ENCODE measurements at regions not wholly inside any gene's neighbourhood (a gene's known extent, or its start where the extent isn't known, plus 50 kb on each side); places are given as distances from the start of the nearest gene placed in this dataset.
"Not testable (repeated sequence)": the region's sequence is repeated elsewhere in the genome, so short reads cannot be mapped to it uniquely, and the experiment has no call there.

DNA sequence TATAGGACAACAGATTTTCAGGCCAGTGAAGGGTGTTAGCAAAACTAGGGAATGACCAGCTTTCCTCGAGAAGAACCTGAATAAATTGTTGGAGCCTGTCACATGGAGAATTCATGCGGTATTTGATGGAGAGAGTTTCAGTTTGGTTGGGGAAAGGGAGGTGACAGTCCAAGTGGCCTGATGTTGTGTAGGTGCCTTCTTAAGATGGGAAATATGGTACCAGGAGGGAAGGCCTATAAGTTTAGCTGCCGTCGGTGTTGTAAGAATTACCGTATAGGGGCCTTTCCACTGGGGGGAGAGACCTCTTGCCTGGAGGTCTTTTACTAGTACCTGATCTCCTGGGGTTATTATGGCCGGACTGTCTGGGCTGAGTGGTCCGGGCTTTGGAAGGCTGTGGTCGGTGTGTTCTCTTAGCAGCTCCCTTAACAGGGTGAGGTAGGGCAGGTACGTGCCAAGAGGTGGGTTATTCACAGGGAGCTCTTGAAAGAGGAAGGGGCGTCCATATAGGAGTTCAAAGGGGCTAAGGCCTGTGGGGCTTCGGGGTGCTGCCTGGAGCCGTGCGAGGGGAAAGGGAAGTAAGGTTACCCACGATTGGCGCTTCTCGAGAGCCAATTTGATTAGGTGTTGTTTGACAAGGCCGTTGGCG lies 641.1 kb upstream of the DPP6 start:
- DNase-seq; H3K36me3 ChIP-seq (ENCODE audit: control insufficient read depth in 4 of 4, insufficient read depth in 4 of 4, low read length in 3 of 4); POLR2A ChIA-PET; H3K4me3 ChIP-seq (ENCODE audit: control insufficient read depth in 1 of 7, extremely low read depth in 1 of 7, insufficient read depth in 4 of 7, low read depth in 2 of 7, low read length in 6 of 7); CTCF ChIA-PET; H3K27me3 ChIP-seq (replicated peaks in 2 of 5; ENCODE audit: control insufficient read depth in 4 of 5, insufficient read depth in 5 of 5, low read length in 4 of 5); H3K27ac ChIP-seq (ENCODE audit: insufficient read depth in 1 of 2, low read depth in 1 of 2, low read length in 2 of 2, poor library complexity in 1 of 2, severe bottlenecking in 2 of 2); H3K4me1 ChIP-seq (ENCODE audit: control extremely low read depth in 1 of 4, control insufficient read depth in 4 of 4, insufficient read depth in 4 of 4, low read length in 3 of 4): not testable (repeated sequence)
- 96% methylated on average over 10 of the region's 18 CpGs for WGBS (ENCODE audit: insufficient coverage)
- peaks cover 0 to 11% (median 3%) of the 10 kb centered on the region in 5 experiments for H3K9me3 ChIP-seq (ENCODE audit: control extremely low read depth in 1 of 5, control insufficient read depth in 4 of 5, insufficient read depth in 2 of 5, low read depth in 1 of 5, low read length in 4 of 5)

DNA sequence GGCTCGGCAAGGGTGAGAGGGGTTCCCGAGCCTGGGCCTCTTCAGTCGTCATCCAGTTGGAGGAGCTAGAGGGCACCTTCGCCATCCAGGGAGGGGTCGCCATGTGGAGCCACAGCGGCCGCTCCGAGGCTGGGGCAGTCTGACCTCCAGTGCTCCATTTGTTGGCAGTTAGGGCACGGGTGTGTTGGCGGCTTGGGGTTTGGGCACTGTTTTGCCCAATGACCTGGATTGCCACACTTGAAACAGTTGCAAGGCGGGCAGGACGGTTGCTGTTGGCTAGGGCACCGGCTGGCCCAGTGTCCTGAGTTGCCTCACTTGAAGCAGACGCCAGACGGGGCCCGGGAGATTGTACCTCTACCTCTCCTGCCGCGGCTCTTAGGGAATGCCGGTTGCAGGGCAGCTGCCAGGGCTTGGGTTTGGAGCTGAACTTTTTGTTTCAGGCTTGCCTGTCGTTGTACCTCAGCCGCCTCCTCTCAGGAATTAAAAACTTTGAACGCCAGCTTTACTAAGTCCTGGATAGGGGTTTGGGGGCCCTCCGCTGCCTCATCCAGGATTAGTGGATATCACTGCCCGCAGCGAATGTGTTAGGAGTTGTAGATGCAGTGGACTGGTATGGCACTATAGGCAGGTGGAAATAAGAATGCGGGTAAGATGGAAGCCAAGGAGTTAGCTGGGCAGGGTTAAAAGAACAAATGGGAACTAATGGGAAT lies 639.9 kb upstream of the DPP6 start:
- POLR2A ChIA-PET; H3K4me1 ChIP-seq (ENCODE audit: control extremely low read depth in 1 of 4, control insufficient read depth in 4 of 4, insufficient read depth in 4 of 4, low read length in 3 of 4); DNase-seq; H3K4me3 ChIP-seq (ENCODE audit: control insufficient read depth in 1 of 7, extremely low read depth in 1 of 7, insufficient read depth in 4 of 7, low read depth in 2 of 7, low read length in 6 of 7); H3K36me3 ChIP-seq (ENCODE audit: control insufficient read depth in 4 of 4, insufficient read depth in 4 of 4, low read length in 3 of 4); CTCF ChIA-PET; H3K27me3 ChIP-seq (replicated peaks in 2 of 5; ENCODE audit: control insufficient read depth in 4 of 5, insufficient read depth in 5 of 5, low read length in 4 of 5): not testable (repeated sequence)
- peaks cover 0 to 11% (median 3%) of the 10 kb centered on the region in 5 experiments for H3K9me3 ChIP-seq (ENCODE audit: control extremely low read depth in 1 of 5, control insufficient read depth in 4 of 5, insufficient read depth in 2 of 5, low read depth in 1 of 5, low read length in 4 of 5)
- 89% methylated on average over 21 of the region's 26 CpGs for WGBS (ENCODE audit: insufficient coverage)
- peak overlapping the region in 1 of 2 experiments; percentile 43 for H3K27ac ChIP-seq (ENCODE audit: insufficient read depth in 1 of 2, low read depth in 1 of 2, low read length in 2 of 2, poor library complexity in 1 of 2, severe bottlenecking in 2 of 2)

DNA sequence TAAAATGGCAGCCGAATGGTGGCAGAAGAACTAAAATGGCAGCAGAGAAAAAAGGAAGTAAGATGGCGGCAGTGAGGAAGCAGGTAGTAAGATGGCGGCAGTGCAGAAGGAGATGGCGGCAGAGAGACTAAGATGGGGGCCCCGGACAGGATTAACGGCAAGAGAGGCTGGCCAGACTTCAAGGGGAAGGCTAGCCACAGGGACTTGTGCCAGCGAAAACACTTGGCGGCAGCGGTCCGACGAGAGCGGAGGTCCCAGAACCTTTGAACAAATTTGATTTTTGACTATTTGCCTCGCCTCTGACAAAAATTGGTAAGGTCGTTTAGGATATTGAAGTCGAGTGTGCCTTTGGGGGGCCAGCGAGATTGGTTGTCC lies 639.4 kb upstream of the DPP6 start:
- peaks cover 0 to 12% (median 3%) of the 10 kb centered on the region in 5 experiments for H3K9me3 ChIP-seq (ENCODE audit: control extremely low read depth in 1 of 5, control insufficient read depth in 4 of 5, insufficient read depth in 2 of 5, low read depth in 1 of 5, low read length in 4 of 5)

DNA sequence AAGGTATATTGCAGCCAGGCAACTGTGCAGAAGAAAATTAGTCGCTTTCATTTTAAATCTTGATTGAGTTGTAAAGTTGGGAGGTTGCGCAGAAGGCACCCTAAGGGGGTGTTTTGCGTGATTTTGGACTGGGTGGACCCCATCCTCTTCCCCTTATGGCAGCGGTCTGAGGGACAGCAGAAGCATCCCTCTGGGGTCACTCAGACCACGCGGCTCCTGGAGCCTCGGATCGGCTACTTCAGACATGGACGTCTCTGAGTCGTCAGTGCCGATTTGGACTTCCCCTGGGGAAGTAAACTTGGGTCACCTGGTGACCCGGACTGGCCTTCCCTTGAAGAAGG lies 639.0 kb upstream of the DPP6 start:
- Histone ChIP-seq H3K27me3 (replicated peaks in 2 of 5; ENCODE audit: control insufficient read depth in 4 of 5, insufficient read depth in 5 of 5, low read length in 4 of 5) (no peaks in the 10 kb centered on the region), H3K4me1 (ENCODE audit: control extremely low read depth in 1 of 4, control insufficient read depth in 4 of 4, insufficient read depth in 4 of 4, low read length in 3 of 4) (no peaks in the 10 kb centered on the region), H3K4me3 (ENCODE audit: control insufficient read depth in 1 of 7, extremely low read depth in 1 of 7, insufficient read depth in 4 of 7, low read depth in 2 of 7, low read length in 6 of 7) (no peak overlapping the region), H3K9me3 (ENCODE audit: control extremely low read depth in 1 of 5, control insufficient read depth in 4 of 5, insufficient read depth in 2 of 5, low read depth in 1 of 5, low read length in 4 of 5) (peaks cover 0 to 12% (median 3%) of the 10 kb centered on the region in 5 experiments), H3K27ac (ENCODE audit: insufficient read depth in 1 of 2, low read depth in 1 of 2, low read length in 2 of 2, poor library complexity in 1 of 2, severe bottlenecking in 2 of 2) (peak overlapping the region in 1 of 2 experiments; percentile 64), H3K36me3 (ENCODE audit: control insufficient read depth in 4 of 4, insufficient read depth in 4 of 4, low read length in 3 of 4) (no peaks in the 10 kb centered on the region)
- POLR2A ChIA-PET: no interaction called here
- CTCF ChIA-PET: no interaction called here
- WGBS (ENCODE audit: insufficient coverage): 100% methylated on average over 9 of the region's 12 CpGs
- no peak for DNase-seq

More for the DNA sequence above, 639.4 kb upstream of the DPP6 start:
- H3K4me1 ChIP-seq (ENCODE audit: control extremely low read depth in 1 of 4, control insufficient read depth in 4 of 4, insufficient read depth in 4 of 4, low read length in 3 of 4); H3K4me3 ChIP-seq (ENCODE audit: control insufficient read depth in 1 of 7, extremely low read depth in 1 of 7, insufficient read depth in 4 of 7, low read depth in 2 of 7, low read length in 6 of 7); H3K27me3 ChIP-seq (replicated peaks in 2 of 5; ENCODE audit: control insufficient read depth in 4 of 5, insufficient read depth in 5 of 5, low read length in 4 of 5); DNase-seq; H3K36me3 ChIP-seq (ENCODE audit: control insufficient read depth in 4 of 4, insufficient read depth in 4 of 4, low read length in 3 of 4); CTCF ChIA-PET; POLR2A ChIA-PET: not testable (repeated sequence)
- H3K27ac ChIP-seq (ENCODE audit: insufficient read depth in 1 of 2, low read depth in 1 of 2, low read length in 2 of 2, poor library complexity in 1 of 2, severe bottlenecking in 2 of 2): peak overlapping the region in 1 of 2 experiments; percentile 64
- WGBS (ENCODE audit: insufficient coverage): 90% methylated on average over 11 of the region's 16 CpGs

DNA sequence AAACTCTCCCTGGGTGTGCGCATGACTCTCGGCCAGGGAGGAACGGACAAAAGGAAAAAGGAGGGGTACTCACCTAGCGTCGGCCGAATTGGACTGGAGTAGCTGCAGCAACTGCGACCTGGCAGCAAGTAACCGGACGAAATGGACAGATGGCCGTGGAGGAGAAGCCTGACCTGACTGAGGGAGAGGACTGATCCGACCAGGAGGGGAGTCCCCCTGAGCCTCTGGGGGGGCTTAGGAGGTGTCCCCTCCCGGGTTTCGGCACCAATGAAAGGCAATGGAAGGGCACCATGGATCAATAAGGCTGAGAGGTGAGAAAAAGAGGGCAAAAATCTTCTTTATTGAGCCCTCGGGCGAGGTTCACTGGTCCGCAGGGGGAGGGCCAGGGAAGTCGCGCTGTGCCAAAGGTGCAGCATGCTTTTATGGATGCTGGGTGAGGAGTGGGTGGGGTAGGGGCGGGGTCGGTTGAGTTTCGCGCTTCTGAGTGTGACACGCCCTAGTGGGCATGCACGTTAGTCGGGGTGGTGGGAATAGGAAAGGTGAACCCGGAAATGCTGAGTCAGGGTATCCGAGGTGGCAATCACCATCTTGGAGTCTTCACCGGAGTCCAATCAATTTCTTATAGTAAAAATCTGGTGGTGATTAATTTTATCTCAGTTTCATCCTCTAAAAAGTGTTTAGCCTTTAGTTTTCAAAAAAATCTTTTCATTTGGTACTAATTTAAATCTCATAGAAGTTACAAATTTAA lies 638.5 kb upstream of the DPP6 start:
- peaks cover 0 to 12% (median 3%) of the 10 kb centered on the region in 5 experiments for H3K9me3 ChIP-seq (ENCODE audit: control extremely low read depth in 1 of 5, control insufficient read depth in 4 of 5, insufficient read depth in 2 of 5, low read depth in 1 of 5, low read length in 4 of 5)
- H3K4me3 ChIP-seq (ENCODE audit: control insufficient read depth in 1 of 7, extremely low read depth in 1 of 7, insufficient read depth in 4 of 7, low read depth in 2 of 7, low read length in 6 of 7): no peak overlapping the region
- H3K27me3 ChIP-seq (replicated peaks in 2 of 5; ENCODE audit: control insufficient read depth in 4 of 5, insufficient read depth in 5 of 5, low read length in 4 of 5): no peaks in the 10 kb centered on the region
- ChIA-PET CTCF (no interaction called here), POLR2A (no interaction called here)
- no peak for DNase-seq
- H3K4me1 ChIP-seq (ENCODE audit: control extremely low read depth in 1 of 4, control insufficient read depth in 4 of 4, insufficient read depth in 4 of 4, low read length in 3 of 4): no peaks in the 10 kb centered on the region
- H3K27ac ChIP-seq (ENCODE audit: insufficient read depth in 1 of 2, low read depth in 1 of 2, low read length in 2 of 2, poor library complexity in 1 of 2, severe bottlenecking in 2 of 2): peak overlapping the region in 1 of 2 experiments; percentile 64
- no peaks in the 10 kb centered on the region for H3K36me3 ChIP-seq (ENCODE audit: control insufficient read depth in 4 of 4, insufficient read depth in 4 of 4, low read length in 3 of 4)
- 94% methylated on average over 28 of the region's 28 CpGs for WGBS (ENCODE audit: insufficient coverage)

DNA sequence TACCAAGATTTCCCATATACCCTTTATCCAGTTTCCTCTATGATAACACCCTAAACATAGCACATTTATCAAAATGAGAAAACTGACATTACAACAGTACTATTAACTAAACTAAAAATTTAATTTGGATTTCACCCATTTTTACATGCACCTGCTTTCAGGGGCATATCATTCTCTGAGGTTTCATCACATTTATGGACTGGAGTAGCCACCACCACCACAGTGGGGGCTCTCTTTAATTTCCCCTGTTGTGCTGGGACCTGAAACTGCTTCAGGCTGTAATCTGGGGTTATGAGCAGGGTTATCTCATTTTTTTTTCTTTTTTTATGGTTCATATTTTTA lies 637.9 kb upstream of the DPP6 start:
- POLR2A ChIA-PET: no interaction called here
- DNase-seq: no peak
- Histone ChIP-seq H3K9me3 (ENCODE audit: control extremely low read depth in 1 of 5, control insufficient read depth in 4 of 5, insufficient read depth in 2 of 5, low read depth in 1 of 5, low read length in 4 of 5) (peaks cover 0 to 12% (median 3%) of the 10 kb centered on the region in 5 experiments), H3K27ac (ENCODE audit: insufficient read depth in 1 of 2, low read depth in 1 of 2, low read length in 2 of 2, poor library complexity in 1 of 2, severe bottlenecking in 2 of 2) (peak overlapping the region in 1 of 2 experiments; percentile 34), H3K36me3 (ENCODE audit: control insufficient read depth in 4 of 4, insufficient read depth in 4 of 4, low read length in 3 of 4) (no peaks in the 10 kb centered on the region), H3K4me3 (ENCODE audit: control insufficient read depth in 1 of 7, extremely low read depth in 1 of 7, insufficient read depth in 4 of 7, low read depth in 2 of 7, low read length in 6 of 7) (no peak overlapping the region), H3K4me1 (ENCODE audit: control extremely low read depth in 1 of 4, control insufficient read depth in 4 of 4, insufficient read depth in 4 of 4, low read length in 3 of 4) (no peaks in the 10 kb centered on the region), H3K27me3 (replicated peaks in 2 of 5; ENCODE audit: control insufficient read depth in 4 of 5, insufficient read depth in 5 of 5, low read length in 4 of 5) (no peaks in the 10 kb centered on the region)
- CTCF ChIA-PET: no interaction called here

DNA sequence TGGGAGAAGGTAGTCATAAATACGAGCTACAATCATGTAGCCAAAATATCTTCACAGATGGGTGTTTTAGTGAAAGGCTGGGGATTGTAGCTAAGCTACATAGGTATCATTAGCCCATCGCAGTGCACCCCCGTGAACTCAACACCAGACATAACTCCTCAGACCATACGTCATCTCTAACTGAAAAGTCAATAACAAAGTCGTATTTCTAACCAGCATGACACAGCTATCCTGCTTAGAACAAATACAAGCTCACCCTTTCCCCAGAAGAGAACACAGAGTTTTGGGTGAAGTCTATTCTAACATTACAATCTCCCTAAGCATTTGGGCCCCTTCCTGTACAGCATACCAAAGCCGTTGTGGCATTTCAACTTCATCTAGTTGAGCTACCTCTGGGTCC lies 636.6 kb upstream of the DPP6 start:
- peaks cover 0 to 10% (median 3%) of the 10 kb centered on the region in 5 experiments for H3K9me3 ChIP-seq (ENCODE audit: control extremely low read depth in 1 of 5, control insufficient read depth in 4 of 5, insufficient read depth in 2 of 5, low read depth in 1 of 5, low read length in 4 of 5)
- no peak for DNase-seq
- CTCF ChIA-PET: no interaction called here

More for the DNA sequence above, 636.6 kb upstream of the DPP6 start:
- Histone ChIP-seq H3K4me1 (ENCODE audit: control extremely low read depth in 1 of 4, control insufficient read depth in 4 of 4, insufficient read depth in 4 of 4, low read length in 3 of 4) (no peaks in the 10 kb centered on the region), H3K4me3 (ENCODE audit: control insufficient read depth in 1 of 7, extremely low read depth in 1 of 7, insufficient read depth in 4 of 7, low read depth in 2 of 7, low read length in 6 of 7) (no peak overlapping the region), H3K36me3 (ENCODE audit: control insufficient read depth in 4 of 4, insufficient read depth in 4 of 4, low read length in 3 of 4) (no peaks in the 10 kb centered on the region), H3K27ac (ENCODE audit: insufficient read depth in 1 of 2, low read depth in 1 of 2, low read length in 2 of 2, poor library complexity in 1 of 2, severe bottlenecking in 2 of 2) (no peak overlapping the region), H3K27me3 (replicated peaks in 2 of 5; ENCODE audit: control insufficient read depth in 4 of 5, insufficient read depth in 5 of 5, low read length in 4 of 5) (no peaks in the 10 kb centered on the region)
- POLR2A ChIA-PET: no interaction called here
- WGBS (ENCODE audit: insufficient coverage): 67% methylated on average over 3 of the region's 6 CpGs

Data from common myeloid progenitor, CD34-positive (primary cell).